GM23248 (cell line): ENCODE measurements at regions not wholly inside any gene's neighbourhood (a gene's known extent, or its start where the extent isn't known, plus 50 kb on each side); places are given as distances from the start of the nearest gene placed in this dataset.

ENCODE experiments used
- DNase-seq: peaks from one replicate; pipeline ENCODE4 v3.0.0-alpha.2; 2015
- H2AFZ ChIP-seq: fragments of 200-600 bp; sonication (generic); 2 replicates; pipeline ENCODE4 v1.6.1; 2016; ENCODE audit warnings: antibody characterized with exemption
- H3F3A ChIP-seq: fragments of 200-600 bp; sonication (generic); 2 replicates; pipeline ENCODE4 v1.6.1; 2016; ENCODE audit warnings: mild to moderate bottlenecking, antibody characterized with exemption, mixed run types; ENCODE audit not compliant: insufficient read depth
- H3K27ac ChIP-seq: fragments of 200-600 bp; sonication (generic); 2 replicates; pipeline ENCODE4 v1.5.1; 2016; ENCODE audit warnings: mild to moderate bottlenecking
- H3K27me3 ChIP-seq: fragments of 200-600 bp; sonication (generic); replicated peaks from 2 replicates; pipeline ENCODE4 v1.6.1; 2016; ENCODE audit warnings: mild to moderate bottlenecking; ENCODE audit not compliant: insufficient read depth
- H3K36me3 ChIP-seq: fragments of 200-600 bp; sonication (generic); 2 replicates; pipeline ENCODE4 v1.6.1; 2016; ENCODE audit warnings: low read depth, mild to moderate bottlenecking
- H3K4me1 ChIP-seq: fragments of 200-600 bp; sonication (generic); 2 replicates; pipeline ENCODE4 v1.6.1; 2016; ENCODE audit warnings: mild to moderate bottlenecking; ENCODE audit not compliant: insufficient read depth
- H3K4me2 ChIP-seq: fragments of 200-600 bp; sonication (generic); one replicate; pipeline ENCODE4 v1.6.1; 2016; ENCODE audit warnings: mild to moderate bottlenecking; ENCODE audit not compliant: unreplicated experiment
- H3K4me3 ChIP-seq: fragments of 200-600 bp; sonication (generic); 2 replicates; pipeline ENCODE4 v1.5.1; 2016; ENCODE audit warnings: mild to moderate bottlenecking
- H3K79me2 ChIP-seq: fragments of 200-600 bp; sonication (generic); 2 replicates; pipeline ENCODE4 v1.6.1; 2016; ENCODE audit warnings: mild to moderate bottlenecking; ENCODE audit not compliant: insufficient read depth
- H3K9ac ChIP-seq: fragments of 200-600 bp; sonication (generic); 2 replicates; pipeline ENCODE4 v1.6.1; 2016; ENCODE audit warnings: mild to moderate bottlenecking
- H3K9me2 ChIP-seq: fragments of 200-600 bp; sonication (generic); 2 replicates; pipeline ENCODE4 v1.6.1; 2016; ENCODE audit warnings: mixed run types, mild to moderate bottlenecking, moderate library complexity; ENCODE audit not compliant: insufficient read depth
- H3K9me3 ChIP-seq: fragments of 200-600 bp; sonication (generic); one replicate; pipeline ENCODE4 v1.6.1; 2017; ENCODE audit warnings: low read depth
- H4K20me1 ChIP-seq: fragments of 200-600 bp; sonication (generic); 2 replicates; pipeline ENCODE4 v1.6.0; 2016; ENCODE audit not compliant: insufficient read depth
- EZH2 ChIP-seq: fragments of 200-600 bp; sonication (generic); IDR thresholded peaks from 2 replicates; pipeline ENCODE4 v1.6.1; 2018; ENCODE audit warnings: antibody characterized with exemption, mild to moderate bottlenecking; ENCODE audit not compliant: insufficient read depth, poor library complexity, severe bottlenecking
- EZH2phosphoT487 ChIP-seq: fragments of 200-600 bp; sonication (generic); IDR thresholded peaks from 2 replicates; pipeline ENCODE4 v1.6.1; 2018; ENCODE audit warnings: antibody characterized with exemption, moderate library complexity, mild to moderate bottlenecking, low read depth; ENCODE audit not compliant: insufficient read depth
- WGBS, 2 experiments: methylation state at CpG; one replicate each; pipeline ENCODE4 v1.1.6; 2015 to 2017; ENCODE audit warnings: low lambda C conversion rate in 2 of 2, low coverage in 1 of 2; ENCODE audit errors: missing lambda C conversion rate in 2 of 2; 5-methylcytosine and 5-hydroxymethylcytosine counted together
- in situ Hi-C: fragments of 300-500 bp; cut with MboI; formaldehyde crosslinking; loops from 2 replicates; pipeline ENCODE4 v1.15.0; 2020

DNA sequence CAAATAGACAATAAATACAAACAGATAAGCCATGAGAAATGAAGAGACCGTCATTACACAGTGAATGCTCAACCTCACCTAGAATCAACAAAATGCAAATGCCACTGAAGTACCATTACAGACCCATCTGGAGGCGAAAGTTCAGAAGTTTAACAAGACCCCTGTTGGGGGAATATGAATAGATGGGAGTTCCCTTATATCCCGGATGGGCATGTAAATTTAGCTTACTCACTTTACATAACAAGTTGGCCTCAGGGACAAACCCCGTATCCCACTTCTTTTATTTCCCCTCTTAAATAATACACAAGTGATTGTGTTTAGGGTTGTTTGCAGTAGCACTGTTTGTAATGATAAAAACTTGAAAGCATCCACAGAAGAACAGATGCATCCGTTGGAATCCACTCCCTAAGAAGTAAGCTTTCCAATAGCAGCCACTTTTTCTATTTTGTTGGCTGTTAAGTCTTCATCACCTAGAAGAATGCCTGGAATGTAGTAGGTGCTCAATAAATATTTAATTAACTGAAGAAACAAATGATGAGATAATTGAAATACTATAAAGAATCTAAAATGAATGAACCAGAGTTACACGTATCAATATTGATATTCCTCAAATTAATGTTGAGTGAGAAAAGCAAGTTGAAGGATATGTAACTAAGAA is 1076.3 kb upstream of the TENM3 start:
- Histone ChIP-seq H3K4me1 (no peaks in the 10 kb centered on the region), H3K36me3 (no peaks in the 10 kb centered on the region), H3K27ac (no peak overlapping the region), H2AFZ (no peak overlapping the region), H3K27me3 (no peaks in the 10 kb centered on the region), H3K4me2 (no peak overlapping the region), H3K79me2 (no peaks in the 10 kb centered on the region), H3K9ac (no peak overlapping the region), H3K9me2 (no peaks in the 10 kb centered on the region), H3K4me3 (no peak overlapping the region), H3F3A (no peaks in the 10 kb centered on the region), H3K9me3 (no peaks in the 10 kb centered on the region), H4K20me1 (no peaks in the 10 kb centered on the region)
- no peak for DNase-seq
- 30 to 31% methylated on average over 6 of the region's 6 CpGs for WGBS, 2 experiments
- in situ Hi-C loops: loop anchor here (25.0 kb wide), 1 partner anchor 1645 kb away; no protein-coding TSS in a partner anchor
- no peak for TF ChIP-seq EZH2
- TF ChIP-seq EZH2phosphoT487: no peak

GRCh38 chr4:181168011-181168805 is 1075.0 kb upstream of the TENM3 start:
- 40 to 44% methylated on average over 8 of the region's 8 CpGs for WGBS, 2 experiments
- Histone ChIP-seq H3F3A (no peaks in the 10 kb centered on the region), H3K27me3 (no peaks in the 10 kb centered on the region), H3K9me2 (no peaks in the 10 kb centered on the region), H3K79me2 (no peaks in the 10 kb centered on the region), H3K9ac (no peak overlapping the region), H3K36me3 (no peaks in the 10 kb centered on the region), H3K4me3 (no peak overlapping the region), H2AFZ (no peak overlapping the region), H4K20me1 (no peaks in the 10 kb centered on the region), H3K27ac (no peak overlapping the region), H3K4me2 (no peak overlapping the region), H3K4me1 (no peaks in the 10 kb centered on the region), H3K9me3 (no peaks in the 10 kb centered on the region)
- no peak for DNase-seq
- TF ChIP-seq EZH2: no peak
- no peak for TF ChIP-seq EZH2phosphoT487
- in situ Hi-C loops: loop anchor here (25.0 kb wide), 1 partner anchor 1644 kb away; no protein-coding TSS in a partner anchor

DNA sequence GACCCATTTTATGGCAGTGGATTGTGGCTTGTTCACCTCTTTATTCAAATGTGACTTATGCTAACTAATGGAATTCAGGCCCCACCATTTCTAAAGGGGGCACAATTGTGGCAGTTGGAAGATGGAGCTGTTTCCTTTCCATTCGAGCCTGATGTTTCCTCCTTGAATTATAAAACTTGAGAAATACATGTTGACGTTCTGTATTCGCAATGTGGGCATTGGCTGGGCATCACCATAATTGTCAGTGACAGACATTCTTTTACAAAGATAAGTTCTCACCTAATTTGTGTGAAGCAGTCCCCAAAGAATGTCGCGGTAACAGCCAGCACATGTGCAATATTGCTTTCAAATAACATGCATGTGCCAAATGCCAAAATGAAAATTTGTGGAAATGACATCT is 1070.2 kb upstream of the TENM3 start:
- 27% methylated on average over 5 of the region's 5 CpGs for whole genome bisulfite sequencing, 2 experiments
- Histone ChIP-seq H3K9me3 (no peaks in the 10 kb centered on the region), H3K36me3 (no peaks in the 10 kb centered on the region), H3K27me3 (no peaks in the 10 kb centered on the region), H3F3A (no peaks in the 10 kb centered on the region), H3K9ac (no peak overlapping the region), H3K9me2 (no peaks in the 10 kb centered on the region), H3K4me2 (no peak overlapping the region), H3K27ac (no peak overlapping the region), H4K20me1 (no peaks in the 10 kb centered on the region), H3K4me1 (no peaks in the 10 kb centered on the region), H3K4me3 (no peak overlapping the region), H3K79me2 (no peaks in the 10 kb centered on the region), H2AFZ (no peak overlapping the region)
- in situ Hi-C loops: loop anchor here (25.0 kb wide), 1 partner anchor 1639 kb away; no protein-coding TSS in a partner anchor
- no peak for TF ChIP-seq EZH2phosphoT487
- no peak for TF ChIP-seq EZH2
- DNase-seq: no peak

DNA sequence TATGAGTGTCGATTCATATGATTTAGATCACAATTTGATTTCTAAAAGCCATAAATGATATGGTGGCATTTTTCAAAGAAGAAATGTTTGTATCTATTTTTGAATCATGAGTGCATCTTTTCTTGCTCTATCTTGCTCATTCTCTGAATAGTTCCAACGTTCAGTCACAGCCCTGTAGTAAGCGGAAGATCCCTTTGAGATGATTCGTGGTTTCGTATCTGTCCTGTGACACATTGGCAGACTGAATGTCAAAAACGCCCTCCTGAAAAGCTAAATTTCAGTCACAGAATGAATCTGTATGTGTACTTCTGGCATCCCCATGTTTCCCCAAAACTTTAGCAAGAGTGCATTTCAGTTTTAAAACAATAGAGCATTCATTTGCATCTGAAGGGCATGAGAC is 1066.9 kb upstream of the TENM3 start:
- Histone ChIP-seq H3K4me1 (no peaks in the 10 kb centered on the region), H4K20me1 (no peaks in the 10 kb centered on the region), H3K27me3 (no peaks in the 10 kb centered on the region), H2AFZ (no peak overlapping the region), H3K9me2 (no peaks in the 10 kb centered on the region), H3K9me3 (no peaks in the 10 kb centered on the region), H3K27ac (no peak overlapping the region), H3K79me2 (no peaks in the 10 kb centered on the region), H3K4me3 (no peak overlapping the region), H3K9ac (no peak overlapping the region), H3F3A (no peaks in the 10 kb centered on the region), H3K4me2 (no peak overlapping the region), H3K36me3 (no peaks in the 10 kb centered on the region)
- in situ Hi-C loops: no loop called here
- 36 to 41% methylated on average over 6 of the region's 6 CpGs for WGBS, 2 experiments
- TF ChIP-seq EZH2phosphoT487 (no peak), EZH2 (no peak)
- peak; percentile 5 for DNase-seq
